ENCODE measurements at regions not wholly inside any gene's neighbourhood (a gene's known extent, or its start where the extent isn't known, plus 50 kb on each side); places are given as distances from the start of the nearest gene placed in this dataset.

DNA sequence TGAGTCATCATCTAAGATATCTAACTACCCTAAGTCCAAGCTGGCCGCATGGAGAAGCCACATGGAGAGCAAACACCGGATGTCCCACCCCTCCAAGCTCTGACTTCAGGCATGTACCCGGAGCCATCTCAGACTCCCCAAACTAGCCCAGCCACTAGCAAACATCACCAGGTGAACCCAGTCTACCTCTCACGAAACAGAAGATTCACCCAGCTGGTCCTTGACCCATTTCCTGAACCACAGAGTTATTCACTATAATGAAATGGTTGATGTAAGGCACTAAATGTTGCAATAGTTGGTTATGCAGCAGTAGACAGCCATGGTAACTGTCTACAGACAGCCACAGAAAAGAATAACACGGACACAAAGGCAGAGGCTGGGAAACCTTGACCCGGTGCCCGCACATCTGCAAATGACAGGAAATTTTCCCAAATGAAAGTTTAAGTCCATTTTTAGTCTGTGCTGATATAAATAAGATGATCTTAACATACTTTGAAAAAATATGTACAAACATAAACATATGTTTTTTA lies 265.5 kb upstream of the ATP10A start:
- H3K27ac ChIP-seq, result no peak overlapping the region
- ChIA-PET POLR2A (no interaction called here), CTCF (no interaction called here)
- DNase-seq (ENCODE audit: low read depth in 1 of 2, low spot score in 1 of 2) (no peak), ATAC-seq (no peak), FAIRE-seq (no peak)
- TF ChIP-seq JUN (IDR thresholded peaks at IDR 0.05) (no peak), SREBF2 (IDR thresholded peaks at IDR 0.05) (no peak), RARB (CRISPR knock-in tag; IDR thresholded peaks at IDR 0.05) (no peak), CHD4 (IDR thresholded peaks at IDR 0.05; ENCODE audit: borderline replicate concordance) (no peak), POLR2A (IDR thresholded peaks at IDR 0.05; ENCODE audit: low read length) (no peak), TFCP2L1 (CRISPR knock-in tag; IDR thresholded peaks at IDR 0.05) (no peak), MAFK (IDR thresholded peaks at IDR 0.05; ENCODE audit: partially characterized antibody) (no peak), SMC3 (IDR thresholded peaks at IDR 0.05) (no peak), HOXB13 (CRISPR knock-in tag; IDR thresholded peaks at IDR 0.05; ENCODE audit: low read depth) (no peak), POLR2AphosphoS2 (conservative IDR thresholded peaks at IDR 0.05; ENCODE audit: low read length) (no peak)
- TF ChIP-seq, protein P1, sequence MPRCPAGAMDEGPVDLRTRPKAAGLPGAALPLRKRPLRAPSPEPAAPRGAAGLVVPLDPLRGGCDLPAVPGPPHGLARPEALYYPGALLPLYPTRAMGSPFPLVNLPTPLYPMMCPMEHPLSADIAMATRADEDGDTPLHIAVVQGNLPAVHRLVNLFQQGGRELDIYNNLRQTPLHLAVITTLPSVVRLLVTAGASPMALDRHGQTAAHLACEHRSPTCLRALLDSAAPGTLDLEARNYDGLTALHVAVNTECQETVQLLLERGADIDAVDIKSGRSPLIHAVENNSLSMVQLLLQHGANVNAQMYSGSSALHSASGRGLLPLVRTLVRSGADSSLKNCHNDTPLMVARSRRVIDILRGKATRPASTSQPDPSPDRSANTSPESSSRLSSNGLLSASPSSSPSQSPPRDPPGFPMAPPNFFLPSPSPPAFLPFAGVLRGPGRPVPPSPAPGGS (IDR thresholded peaks at IDR 0.05), result no peak
- H3K4me2 ChIP-seq, result no peak overlapping the region
- 35% methylated on average over 5 of the region's 7 CpGs for WGBS (ENCODE audit: missing lambda C conversion rate)
- no peak overlapping the region for H3K4me3 ChIP-seq
- no peaks in the 10 kb centered on the region for H3K9me3 ChIP-seq
- H3K4me1 ChIP-seq, result no peaks in the 10 kb centered on the region

GRCh38 chr15:26126819-26127387 lies 263.8 kb upstream of the ATP10A start:
- ATAC-seq (no peak), DNase-seq (ENCODE audit: low read depth in 1 of 2, low spot score in 1 of 2) (no peak), FAIRE-seq (no peak)
- H3K9me3 ChIP-seq, result no peaks in the 10 kb centered on the region
- TF ChIP-seq MAFK (IDR thresholded peaks at IDR 0.05; ENCODE audit: partially characterized antibody) (peak; percentile 28), MYC (IDR thresholded peaks at IDR 0.05; ENCODE audit: borderline replicate concordance, low read length) (no peak)
- H3K4me3 ChIP-seq, result no peak overlapping the region
- ChIA-PET CTCF (no interaction called here), POLR2A (no interaction called here)
- H3K4me2 ChIP-seq, result no peak overlapping the region
- H3K4me1 ChIP-seq, result no peaks in the 10 kb centered on the region
- 62% methylated on average over 3 of the region's 3 CpGs for WGBS (ENCODE audit: missing lambda C conversion rate)
- no peak overlapping the region for H3K27ac ChIP-seq

- no peak for TF ChIP-seq CBX2 (IDR thresholded peaks at IDR 0.05; ENCODE audit: borderline replicate concordance, low read depth)
- no peak for TF ChIP-seq TP53 (CRISPR knock-in tag; IDR thresholded peaks at IDR 0.05)
- no peak for TF ChIP-seq ZSCAN20 (CRISPR knock-in tag; IDR thresholded peaks at IDR 0.05)
- TF ChIP-seq CHD2 (IDR thresholded peaks at IDR 0.05; ENCODE audit: low read length, partially characterized antibody), result no peak
- TF ChIP-seq FOSB (CRISPR knock-in tag; IDR thresholded peaks at IDR 0.05), result no peak
- TF ChIP-seq, protein P2, sequence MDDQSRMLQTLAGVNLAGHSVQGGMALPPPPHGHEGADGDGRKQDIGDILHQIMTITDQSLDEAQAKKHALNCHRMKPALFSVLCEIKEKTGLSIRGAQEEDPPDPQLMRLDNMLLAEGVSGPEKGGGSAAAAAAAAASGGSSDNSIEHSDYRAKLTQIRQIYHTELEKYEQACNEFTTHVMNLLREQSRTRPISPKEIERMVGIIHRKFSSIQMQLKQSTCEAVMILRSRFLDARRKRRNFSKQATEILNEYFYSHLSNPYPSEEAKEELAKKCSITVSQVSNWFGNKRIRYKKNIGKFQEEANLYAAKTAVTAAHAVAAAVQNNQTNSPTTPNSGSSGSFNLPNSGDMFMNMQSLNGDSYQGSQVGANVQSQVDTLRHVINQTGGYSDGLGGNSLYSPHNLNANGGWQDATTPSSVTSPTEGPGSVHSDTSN (IDR thresholded peaks at IDR 0.05), result no peak
- TF ChIP-seq RFX5 (IDR thresholded peaks at IDR 0.05), result no peak
- TF ChIP-seq, protein P3, sequence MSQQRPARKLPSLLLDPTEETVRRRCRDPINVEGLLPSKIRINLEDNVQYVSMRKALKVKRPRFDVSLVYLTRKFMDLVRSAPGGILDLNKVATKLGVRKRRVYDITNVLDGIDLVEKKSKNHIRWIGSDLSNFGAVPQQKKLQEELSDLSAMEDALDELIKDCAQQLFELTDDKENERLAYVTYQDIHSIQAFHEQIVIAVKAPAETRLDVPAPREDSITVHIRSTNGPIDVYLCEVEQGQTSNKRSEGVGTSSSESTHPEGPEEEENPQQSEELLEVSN (IDR thresholded peaks at IDR 0.05; ENCODE audit: borderline replicate concordance, low read depth), result no peak
- TF ChIP-seq BHLHE40 (IDR thresholded peaks at IDR 0.05; ENCODE audit: low read depth, low read length), result no peak
- TF ChIP-seq SMC3 (IDR thresholded peaks at IDR 0.05), result no peak
- no peak for TF ChIP-seq KDM5A (IDR thresholded peaks at IDR 0.05)
- TF ChIP-seq ELK1 (IDR thresholded peaks at IDR 0.05; ENCODE audit: low read depth, low read length), result no peak
- TF ChIP-seq ZFP36 (IDR thresholded peaks at IDR 0.05; ENCODE audit: borderline replicate concordance, partially characterized antibody), result no peak
- TF ChIP-seq, protein P4, sequence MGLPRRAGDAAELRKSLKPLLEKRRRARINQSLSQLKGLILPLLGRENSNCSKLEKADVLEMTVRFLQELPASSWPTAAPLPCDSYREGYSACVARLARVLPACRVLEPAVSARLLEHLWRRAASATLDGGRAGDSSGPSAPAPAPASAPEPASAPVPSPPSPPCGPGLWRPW (IDR thresholded peaks at IDR 0.05), result no peak
- TF ChIP-seq RCOR1 (IDR thresholded peaks at IDR 0.05; ENCODE audit: low read depth, low read length), result no peak
- TF ChIP-seq MAZ (IDR thresholded peaks at IDR 0.05; ENCODE audit: borderline replicate concordance, low read depth, low read length), result no peak
- no peak for TF ChIP-seq FOSL2 (IDR thresholded peaks at IDR 0.05)
- TF ChIP-seq FOSL2 (CRISPR knock-in tag; IDR thresholded peaks at IDR 0.05), result no peak
- TF ChIP-seq JUN (IDR thresholded peaks at IDR 0.05), result no peak
- TF ChIP-seq MAX (IDR thresholded peaks at IDR 0.05), result no peak
- TF ChIP-seq ESRRA (IDR thresholded peaks at IDR 0.05; ENCODE audit: borderline replicate concordance, low read length), result no peak
- DNase-seq (ENCODE audit: low read depth in 1 of 2, low spot score in 1 of 2), result no peak
- FAIRE-seq, result no peak
- Histone ChIP-seq H3K4me1 (no peaks in the 10 kb centered on the region), H3K4me3 (no peak overlapping the region), H3K9me3 (no peaks in the 10 kb centered on the region), H3K27ac (no peak overlapping the region), H3K4me2 (no peak overlapping the region)
- POLR2A ChIA-PET, result no interaction called here
- no peak for ATAC-seq
- 7% methylated on average over 3 of the region's 6 CpGs for WGBS (ENCODE audit: missing lambda C conversion rate)
- CTCF ChIA-PET, result no interaction called here
Observed at GRCh38 chr15:26126070-26126469, 262.9 kb upstream of the ATP10A start.

Measured in A549 (cell line).